HepG2 (cell line): ENCODE measurements at regions not wholly inside any gene's neighbourhood (a gene's known extent, or its start where the extent isn't known, plus 50 kb on each side); places are given as distances from the start of the nearest gene placed in this dataset.

Experiments
- ARHGAP35 ChIP-seq: sonication (generic); formaldehyde crosslinking; IDR thresholded peaks from 2 replicates; pipeline ENCODE4 v1.9.0; 2022; ENCODE audit warnings: mild to moderate bottlenecking, inconsistent platforms, moderate library complexity, missing genetic modification reagents, borderline replicate concordance
- CENPT ChIP-seq: sonication (generic); formaldehyde crosslinking; IDR thresholded peaks from 2 replicates; pipeline ENCODE4 v1.8.0; 2022; ENCODE audit warnings: low read depth, mild to moderate bottlenecking, moderate library complexity, missing genetic modification reagents
- KDM5A ChIP-seq: fragments of 200-600 bp; sonication (generic); IDR thresholded peaks from 2 replicates; pipeline ENCODE4 v1.7.0; 2018; ENCODE audit warnings: antibody characterized with exemption, mild to moderate bottlenecking, low read length, borderline replicate concordance
- NFE2L2 ChIP-seq: fragments of 150-350 bp; IDR thresholded peaks from 2 replicates; pipeline ENCODE4 v1.6.1; 2014; ENCODE audit warnings: low read length
- POLR2A ChIP-seq, 2 experiments: IDR thresholded peaks; 2 replicates each; pipeline ENCODE4 v1.6.1; 2011; ENCODE audit warnings: low read depth in 2 of 2, low read length in 2 of 2, mild to moderate bottlenecking in 1 of 2, moderate library complexity in 1 of 2; ENCODE audit not compliant: insufficient read depth in 1 of 2
- TBP ChIP-seq: sonication (generic); formaldehyde crosslinking; IDR thresholded peaks from 2 replicates; pipeline ENCODE4 v1.5.0; 2020; ENCODE audit warnings: missing genetic modification reagents
- TF ChIP-seq, protein P1 (sequence below): sonication (generic); formaldehyde crosslinking; IDR thresholded peaks from 2 replicates; pipeline ENCODE4 v1.4.0; 2020; ENCODE audit warnings: missing genetic modification reagents

DNA sequence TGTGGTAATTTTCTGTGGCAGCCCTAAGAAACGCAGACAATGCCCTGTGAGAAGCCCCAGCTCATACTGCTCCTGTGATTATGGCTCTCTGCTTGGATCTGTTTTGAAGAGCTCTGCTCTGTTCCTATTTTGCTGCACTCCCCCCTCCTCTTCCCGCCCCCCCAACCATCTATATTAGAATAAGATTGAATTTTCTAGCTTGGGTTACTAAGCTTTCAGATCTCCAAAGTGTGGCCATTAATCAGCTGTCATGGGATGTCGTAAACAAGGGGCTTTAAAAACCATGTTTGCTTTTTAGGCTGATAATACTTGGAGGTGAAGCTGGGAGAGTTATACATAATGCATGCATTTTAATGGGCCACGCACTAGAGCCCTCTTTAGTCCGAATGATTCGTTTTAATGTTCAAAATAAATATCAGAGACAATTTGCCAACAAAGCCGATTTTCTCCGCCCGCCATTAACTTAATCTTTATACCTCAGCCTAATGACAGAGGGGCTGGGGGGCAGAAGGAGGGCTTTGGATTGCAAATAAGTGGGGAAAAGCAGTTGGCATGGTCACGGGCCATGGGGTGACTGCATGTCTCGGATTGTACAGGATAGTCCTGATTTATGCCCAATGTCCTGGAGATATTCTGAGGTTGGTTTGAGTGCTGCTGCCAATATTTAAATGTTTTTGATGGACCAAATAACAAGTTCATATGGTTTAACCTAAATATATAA is 165.5 kb downstream of the RPS24 start:
- TF ChIP-seq KDM5A, result no peak
- no peak for TF ChIP-seq POLR2A (IDR thresholded peaks at IDR 0.05; ENCODE audit: insufficient read depth in 1 of 2, low read depth in 2 of 2, low read length in 2 of 2)
- no peak for TF ChIP-seq TBP
- TF ChIP-seq, protein P1, sequence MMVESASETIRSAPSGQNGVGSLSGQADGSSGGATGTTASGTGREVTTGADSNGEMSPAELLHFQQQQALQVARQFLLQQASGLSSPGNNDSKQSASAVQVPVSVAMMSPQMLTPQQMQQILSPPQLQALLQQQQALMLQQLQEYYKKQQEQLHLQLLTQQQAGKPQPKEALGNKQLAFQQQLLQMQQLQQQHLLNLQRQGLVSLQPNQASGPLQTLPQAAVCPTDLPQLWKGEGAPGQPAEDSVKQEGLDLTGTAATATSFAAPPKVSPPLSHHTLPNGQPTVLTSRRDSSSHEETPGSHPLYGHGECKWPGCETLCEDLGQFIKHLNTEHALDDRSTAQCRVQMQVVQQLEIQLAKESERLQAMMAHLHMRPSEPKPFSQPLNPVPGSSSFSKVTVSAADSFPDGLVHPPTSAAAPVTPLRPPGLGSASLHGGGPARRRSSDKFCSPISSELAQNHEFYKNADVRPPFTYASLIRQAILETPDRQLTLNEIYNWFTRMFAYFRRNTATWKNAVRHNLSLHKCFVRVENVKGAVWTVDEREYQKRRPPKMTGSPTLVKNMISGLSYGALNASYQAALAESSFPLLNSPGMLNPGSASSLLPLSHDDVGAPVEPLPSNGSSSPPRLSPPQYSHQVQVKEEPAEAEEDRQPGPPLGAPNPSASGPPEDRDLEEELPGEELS (CRISPR knock-in tag), result no peak
- no peak for TF ChIP-seq NFE2L2
- TF ChIP-seq CENPT (CRISPR knock-in tag), result no peak
- no peak for TF ChIP-seq ARHGAP35 (CRISPR knock-in tag)
